ENCODE measurements at regions not wholly inside any gene's neighbourhood (a gene's known extent, or its start where the extent isn't known, plus 50 kb on each side); places are given as distances from the start of the nearest gene placed in this dataset.

- Histone ChIP-seq H3K36me3 (ENCODE audit: control insufficient read depth in 1 of 2, insufficient read depth in 2 of 2, low read length in 2 of 2) (no peaks in the 10 kb centered on the region), H3K27me3 (ENCODE audit: low read depth, low read length) (no peaks in the 10 kb centered on the region), H3K27ac (ENCODE audit: low read length) (no peak overlapping the region), H3K4me3 (ENCODE audit: low read depth in 1 of 2, low read length in 2 of 2) (no peak overlapping the region), H3K4me1 (ENCODE audit: control insufficient read depth in 1 of 2, insufficient read depth in 2 of 2, low read length in 2 of 2) (peaks cover 0 to 3% of the 10 kb centered on the region in 2 donors), H3K9me3 (ENCODE audit: control insufficient read depth in 1 of 2, low read length in 2 of 2) (no peaks in the 10 kb centered on the region)
Measured at GRCh38 chr21:16181018-16181417, 451.2 kb downstream of the USP25 start.

- Histone ChIP-seq H3K27ac (ENCODE audit: low read length) (no peak overlapping the region), H3K36me3 (ENCODE audit: control insufficient read depth in 1 of 2, insufficient read depth in 2 of 2, low read length in 2 of 2) (no peaks in the 10 kb centered on the region), H3K9me3 (ENCODE audit: control insufficient read depth in 1 of 2, low read length in 2 of 2) (no peaks in the 10 kb centered on the region), H3K4me3 (ENCODE audit: low read depth in 1 of 2, low read length in 2 of 2) (no peak overlapping the region), H3K4me1 (ENCODE audit: control insufficient read depth in 1 of 2, insufficient read depth in 2 of 2, low read length in 2 of 2) (peaks cover 0 to 3% of the 10 kb centered on the region in 2 donors), H3K27me3 (ENCODE audit: low read depth, low read length) (no peaks in the 10 kb centered on the region)
Measured at GRCh38 chr21:16185766-16186165, 456.0 kb downstream of the USP25 start.

GRCh38 chr21:16186742-16187141 lies 457.0 kb downstream of the USP25 start:
- Histone ChIP-seq H3K36me3 (ENCODE audit: control insufficient read depth in 1 of 2, insufficient read depth in 2 of 2, low read length in 2 of 2) (no peaks in the 10 kb centered on the region), H3K4me3 (ENCODE audit: low read depth in 1 of 2, low read length in 2 of 2) (no peak overlapping the region), H3K27ac (ENCODE audit: low read length) (no peak overlapping the region), H3K4me1 (ENCODE audit: control insufficient read depth in 1 of 2, insufficient read depth in 2 of 2, low read length in 2 of 2) (peaks cover 0 to 3% of the 10 kb centered on the region in 2 donors), H3K9me3 (ENCODE audit: control insufficient read depth in 1 of 2, low read length in 2 of 2) (no peaks in the 10 kb centered on the region), H3K27me3 (ENCODE audit: low read depth, low read length) (no peaks in the 10 kb centered on the region)

GRCh38 chr21:16187603-16188301 lies 458.0 kb downstream of the USP25 start:
- H3K27ac ChIP-seq (ENCODE audit: low read length), result no peak overlapping the region
- H3K36me3 ChIP-seq (ENCODE audit: control insufficient read depth in 1 of 2, insufficient read depth in 2 of 2, low read length in 2 of 2), result no peaks in the 10 kb centered on the region
- H3K4me3 ChIP-seq (ENCODE audit: low read depth in 1 of 2, low read length in 2 of 2), result no peak overlapping the region
- H3K4me1 ChIP-seq (ENCODE audit: control insufficient read depth in 1 of 2, insufficient read depth in 2 of 2, low read length in 2 of 2), result peaks cover 0 to 3% of the 10 kb centered on the region in 2 donors
- H3K9me3 ChIP-seq (ENCODE audit: control insufficient read depth in 1 of 2, low read length in 2 of 2), result no peaks in the 10 kb centered on the region
- no peaks in the 10 kb centered on the region for H3K27me3 ChIP-seq (ENCODE audit: low read depth, low read length)

- Histone ChIP-seq H3K4me3 (ENCODE audit: low read depth in 1 of 2, low read length in 2 of 2) (no peak overlapping the region), H3K27me3 (ENCODE audit: low read depth, low read length) (no peaks in the 10 kb centered on the region), H3K36me3 (ENCODE audit: control insufficient read depth in 1 of 2, insufficient read depth in 2 of 2, low read length in 2 of 2) (no peaks in the 10 kb centered on the region), H3K4me1 (ENCODE audit: control insufficient read depth in 1 of 2, insufficient read depth in 2 of 2, low read length in 2 of 2) (no peaks in the 10 kb centered on the region), H3K27ac (ENCODE audit: low read length) (no peak overlapping the region), H3K9me3 (ENCODE audit: control insufficient read depth in 1 of 2, low read length in 2 of 2) (no peaks in the 10 kb centered on the region)
Measured at GRCh38 chr21:16192902-16193301, 463.1 kb downstream of the USP25 start.

- Histone ChIP-seq H3K36me3 (ENCODE audit: control insufficient read depth in 1 of 2, insufficient read depth in 2 of 2, low read length in 2 of 2) (no peaks in the 10 kb centered on the region), H3K4me1 (ENCODE audit: control insufficient read depth in 1 of 2, insufficient read depth in 2 of 2, low read length in 2 of 2) (no peaks in the 10 kb centered on the region), H3K4me3 (ENCODE audit: low read depth in 1 of 2, low read length in 2 of 2) (peak overlapping the region; percentile 53 to 60), H3K9me3 (ENCODE audit: control insufficient read depth in 1 of 2, low read length in 2 of 2) (no peaks in the 10 kb centered on the region), H3K27ac (ENCODE audit: low read length) (peak overlapping the region; percentile 88), H3K27me3 (ENCODE audit: low read depth, low read length) (no peaks in the 10 kb centered on the region)
Measured at GRCh38 chr21:16193496-16194094, 463.8 kb downstream of the USP25 start.

- no peaks in the 10 kb centered on the region for H3K4me1 ChIP-seq (ENCODE audit: control insufficient read depth in 1 of 2, insufficient read depth in 2 of 2, low read length in 2 of 2)
- no peaks in the 10 kb centered on the region for H3K9me3 ChIP-seq (ENCODE audit: control insufficient read depth in 1 of 2, low read length in 2 of 2)
- peak overlapping the region; percentile 60 to 69 for H3K4me3 ChIP-seq (ENCODE audit: low read depth in 1 of 2, low read length in 2 of 2)
- H3K27me3 ChIP-seq (ENCODE audit: low read depth, low read length), result no peaks in the 10 kb centered on the region
- H3K27ac ChIP-seq (ENCODE audit: low read length), result peak overlapping the region; percentile 88
- no peaks in the 10 kb centered on the region for H3K36me3 ChIP-seq (ENCODE audit: control insufficient read depth in 1 of 2, insufficient read depth in 2 of 2, low read length in 2 of 2)
Measured at GRCh38 chr21:16194095-16194787, 464.5 kb downstream of the USP25 start.

- Histone ChIP-seq H3K4me3 (ENCODE audit: low read depth in 1 of 2, low read length in 2 of 2) (peak overlapping the region; percentile 60 to 69), H3K4me1 (ENCODE audit: control insufficient read depth in 1 of 2, insufficient read depth in 2 of 2, low read length in 2 of 2) (no peaks in the 10 kb centered on the region), H3K9me3 (ENCODE audit: control insufficient read depth in 1 of 2, low read length in 2 of 2) (no peaks in the 10 kb centered on the region), H3K36me3 (ENCODE audit: control insufficient read depth in 1 of 2, insufficient read depth in 2 of 2, low read length in 2 of 2) (no peaks in the 10 kb centered on the region), H3K27me3 (ENCODE audit: low read depth, low read length) (no peaks in the 10 kb centered on the region), H3K27ac (ENCODE audit: low read length) (peak overlapping the region; percentile 88)
Measured at GRCh38 chr21:16194788-16195537, 465.2 kb downstream of the USP25 start.

GRCh38 chr21:16195538-16195910 lies 465.7 kb downstream of the USP25 start:
- Histone ChIP-seq H3K4me1 (ENCODE audit: control insufficient read depth in 1 of 2, insufficient read depth in 2 of 2, low read length in 2 of 2) (no peaks in the 10 kb centered on the region), H3K36me3 (ENCODE audit: control insufficient read depth in 1 of 2, insufficient read depth in 2 of 2, low read length in 2 of 2) (no peaks in the 10 kb centered on the region), H3K27me3 (ENCODE audit: low read depth, low read length) (no peaks in the 10 kb centered on the region), H3K27ac (ENCODE audit: low read length) (peak overlapping the region; percentile 88), H3K4me3 (ENCODE audit: low read depth in 1 of 2, low read length in 2 of 2) (peak overlapping the region; percentile 60 to 69), H3K9me3 (ENCODE audit: control insufficient read depth in 1 of 2, low read length in 2 of 2) (no peaks in the 10 kb centered on the region)

- H3K27me3 ChIP-seq (ENCODE audit: low read depth, low read length), result no peaks in the 10 kb centered on the region
- H3K9me3 ChIP-seq (ENCODE audit: control insufficient read depth in 1 of 2, low read length in 2 of 2), result no peaks in the 10 kb centered on the region
- no peaks in the 10 kb centered on the region for H3K4me1 ChIP-seq (ENCODE audit: control insufficient read depth in 1 of 2, insufficient read depth in 2 of 2, low read length in 2 of 2)
- no peaks in the 10 kb centered on the region for H3K36me3 ChIP-seq (ENCODE audit: control insufficient read depth in 1 of 2, insufficient read depth in 2 of 2, low read length in 2 of 2)
- H3K27ac ChIP-seq (ENCODE audit: low read length), result peak overlapping the region; percentile 88
- H3K4me3 ChIP-seq (ENCODE audit: low read depth in 1 of 2, low read length in 2 of 2), result peak overlapping the region; percentile 60 to 69
Measured at GRCh38 chr21:16196001-16196400, 466.2 kb downstream of the USP25 start.

GRCh38 chr21:16198546-16198945 lies 468.8 kb downstream of the USP25 start:
- H3K4me3 ChIP-seq (ENCODE audit: low read depth in 1 of 2, low read length in 2 of 2), result no peak overlapping the region
- H3K27me3 ChIP-seq (ENCODE audit: low read depth, low read length), result no peaks in the 10 kb centered on the region
- H3K36me3 ChIP-seq (ENCODE audit: control insufficient read depth in 1 of 2, insufficient read depth in 2 of 2, low read length in 2 of 2), result no peaks in the 10 kb centered on the region
- H3K27ac ChIP-seq (ENCODE audit: low read length), result no peak overlapping the region
- no peaks in the 10 kb centered on the region for H3K9me3 ChIP-seq (ENCODE audit: control insufficient read depth in 1 of 2, low read length in 2 of 2)
- H3K4me1 ChIP-seq (ENCODE audit: control insufficient read depth in 1 of 2, insufficient read depth in 2 of 2, low read length in 2 of 2), result no peaks in the 10 kb centered on the region

Measured in muscle layer of duodenum (tissue), 2 donors.